SH-SY5Y (cell line): ENCODE measurements at regions not wholly inside any gene's neighbourhood (a gene's known extent, or its start where the extent isn't known, plus 50 kb on each side); places are given as distances from the start of the nearest gene placed in this dataset.

ENCODE experiments used
- GATA2 ChIP-seq: IDR thresholded peaks from 2 replicates; pipeline ENCODE4 v1.6.1; 2011; ENCODE audit warnings: mild to moderate bottlenecking, low read depth, low read length
- GATA3 ChIP-seq: IDR thresholded peaks from 2 replicates; pipeline ENCODE4 v1.6.1; 2011; ENCODE audit warnings: low read depth, mild to moderate bottlenecking, low read length, moderate library complexity

DNA sequence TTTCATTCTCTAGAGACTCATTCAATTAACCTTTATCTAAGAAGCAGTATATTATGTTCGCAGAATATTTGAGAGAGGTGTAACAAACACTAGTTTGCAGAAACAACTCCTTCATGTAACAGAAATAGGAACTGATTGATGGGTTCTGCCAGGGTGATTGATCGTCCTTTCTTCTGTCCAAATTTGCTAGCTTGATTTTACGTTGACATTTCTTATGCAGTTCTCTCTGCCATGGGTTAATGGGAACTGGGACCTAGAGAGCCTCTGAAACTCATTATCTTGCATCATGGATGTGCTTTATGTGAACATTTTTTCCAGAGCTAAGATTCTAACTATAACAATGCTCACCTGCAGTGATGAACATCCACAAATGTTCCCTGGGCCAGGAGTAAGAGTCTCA is 107.0 kb downstream of the SLC24A2 start:
- no peak for TF ChIP-seq GATA2
- no peak for TF ChIP-seq GATA3

DNA sequence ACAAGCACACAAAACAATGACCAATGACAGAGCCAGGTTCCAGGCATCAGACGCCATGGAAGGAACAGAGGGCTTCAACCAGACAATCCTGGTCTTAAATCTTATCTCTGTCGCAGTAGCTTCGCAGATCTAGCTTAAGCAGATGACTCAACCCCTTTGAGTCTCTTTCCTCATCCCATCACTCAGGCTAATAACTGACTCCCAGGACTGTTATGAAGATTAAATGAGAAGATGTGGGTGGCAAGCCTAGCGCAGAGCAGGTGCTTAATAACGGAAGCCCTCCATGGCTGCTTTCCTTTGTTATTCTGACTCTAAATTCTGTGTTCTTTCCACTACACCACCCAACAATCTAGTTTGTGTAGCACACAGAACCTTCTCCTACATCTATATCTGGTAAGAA is 110.9 kb downstream of the SLC24A2 start:
- TF ChIP-seq GATA3 (no peak), GATA2 (no peak)

DNA sequence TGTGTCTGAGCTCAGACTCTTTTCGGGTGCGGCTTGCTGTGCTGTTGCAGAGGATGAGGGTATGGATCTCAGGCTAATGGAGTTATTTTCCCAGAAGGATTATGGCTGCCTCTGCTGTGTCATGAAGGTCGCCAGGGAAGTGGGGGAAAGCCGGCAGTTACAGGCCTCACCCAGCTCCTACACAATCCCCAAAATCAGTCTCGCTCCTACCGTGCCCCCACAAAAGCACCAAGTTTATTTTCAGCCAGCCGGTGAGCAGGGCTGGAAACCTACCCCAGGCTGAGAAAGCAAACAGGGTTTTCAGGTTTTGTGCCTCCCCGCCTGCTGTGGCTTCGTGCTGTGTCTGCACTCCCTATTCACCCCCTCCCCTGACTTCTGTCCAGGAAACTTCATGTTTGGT is 113.3 kb downstream of the SLC24A2 start:
- TF ChIP-seq GATA2 (no peak), GATA3 (no peak)

- TF ChIP-seq GATA3 (no peak), GATA2 (no peak)
Observed at GRCh38 chr9:19666575-19666974, 122.3 kb downstream of the SLC24A2 start.

- TF ChIP-seq GATA2 (no peak), GATA3 (no peak)
Observed at GRCh38 chr9:19665146-19665863, 123.5 kb downstream of the SLC24A2 start.

- TF ChIP-seq GATA3, result no peak
- TF ChIP-seq GATA2, result no peak
Observed at GRCh38 chr9:19663570-19663969, 125.3 kb downstream of the SLC24A2 start.

DNA sequence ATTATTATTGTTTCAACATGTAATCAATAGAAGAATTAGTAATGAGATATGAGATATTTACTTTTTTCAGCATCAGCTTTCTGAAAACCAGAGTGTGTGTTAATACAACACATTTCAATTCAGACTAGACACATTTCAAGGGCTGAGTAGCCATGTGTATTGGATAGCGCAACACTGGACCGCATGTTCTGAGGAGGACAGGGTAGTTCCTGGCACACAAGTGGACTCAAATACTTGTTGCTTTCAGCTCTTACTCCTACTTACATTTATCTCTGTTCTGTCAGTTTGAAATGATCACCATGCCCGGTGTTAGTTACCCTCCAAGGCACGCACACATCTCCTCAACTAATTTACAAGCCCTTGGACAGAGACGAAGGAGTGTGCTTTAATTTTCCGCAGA is 126.6 kb downstream of the SLC24A2 start:
- no peak for TF ChIP-seq GATA3
- TF ChIP-seq GATA2, result no peak

GRCh38 chr9:19660019-19660418 is 128.8 kb downstream of the SLC24A2 start:
- no peak for TF ChIP-seq GATA3
- no peak for TF ChIP-seq GATA2

GRCh38 chr9:19656704-19657103 is 132.1 kb downstream of the SLC24A2 start:
- TF ChIP-seq GATA2 (no peak), GATA3 (no peak)

DNA sequence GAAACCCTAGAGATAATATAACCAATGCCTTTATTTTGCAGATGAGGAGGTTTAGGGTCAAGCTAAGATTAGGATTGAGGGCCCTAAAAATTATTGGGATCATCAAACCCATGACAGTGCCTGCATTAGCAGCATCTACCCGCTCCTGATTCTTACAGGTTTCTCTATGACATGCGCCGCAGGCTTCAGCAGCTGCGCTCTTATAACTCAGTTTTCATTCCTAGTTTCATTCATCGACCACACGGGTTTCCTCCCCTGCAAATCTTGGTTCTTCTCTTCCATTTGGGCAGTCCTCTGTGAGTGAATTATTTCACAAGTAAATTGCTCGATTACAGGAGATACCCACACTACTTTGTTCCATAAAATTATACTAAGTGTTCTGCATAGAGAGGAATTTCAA is 137.2 kb downstream of the SLC24A2 start:
- no peak for TF ChIP-seq GATA3
- TF ChIP-seq GATA2, result no peak

GRCh38 chr9:19650312-19650711 is 138.5 kb downstream of the SLC24A2 start:
- TF ChIP-seq GATA2, result no peak
- no peak for TF ChIP-seq GATA3

DNA sequence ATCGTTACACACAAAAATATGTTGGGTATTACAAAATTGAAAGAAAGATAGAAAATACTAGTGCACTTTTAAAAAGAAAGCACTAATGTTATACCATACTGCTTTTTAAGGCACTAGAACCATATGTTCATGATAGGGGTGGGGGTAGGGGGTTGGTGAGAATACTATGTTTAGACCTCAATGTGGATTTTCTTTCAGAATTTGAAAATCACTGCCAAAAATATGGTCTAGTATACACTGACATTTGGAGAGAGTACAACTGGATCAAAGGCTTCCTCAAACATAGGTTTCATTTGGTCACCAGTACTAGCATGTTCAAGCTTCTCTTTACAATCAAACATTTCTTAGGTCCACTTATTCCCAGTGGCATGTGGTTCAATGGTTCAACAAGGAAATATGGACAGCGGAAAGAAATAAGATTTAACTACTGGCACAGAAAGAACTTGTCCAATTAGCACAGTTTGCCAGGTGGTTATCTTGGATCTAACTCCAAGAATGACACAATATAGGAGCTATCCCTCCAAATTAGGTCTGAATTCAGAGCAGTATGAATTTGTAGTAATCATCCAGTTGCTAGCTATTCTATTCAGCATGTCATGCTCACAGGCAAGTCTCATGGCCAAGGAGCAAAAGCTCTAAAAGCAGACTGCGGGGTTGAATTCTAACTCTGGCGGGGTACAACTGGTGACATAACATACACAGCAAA is 139.3 kb downstream of the SLC24A2 start:
- TF ChIP-seq GATA3, result no peak

DNA sequence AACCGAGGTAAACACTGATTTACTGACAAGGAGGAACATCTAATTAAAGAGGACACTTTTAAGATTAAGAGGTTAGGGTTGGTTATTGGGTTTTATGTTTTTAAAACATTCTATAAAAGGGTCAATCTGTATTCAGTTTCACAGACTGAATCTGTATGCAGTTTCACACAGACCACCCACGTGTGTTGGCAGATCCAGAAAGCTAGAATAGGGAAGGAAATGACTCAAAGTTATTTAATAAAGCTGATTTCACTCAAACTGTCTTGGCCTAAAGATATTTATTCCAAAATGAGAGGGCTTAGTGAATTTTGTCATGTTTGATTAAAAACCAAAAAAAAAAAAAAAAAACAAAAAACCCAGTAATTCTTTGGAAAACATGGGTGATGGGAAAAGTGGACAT is 140.2 kb downstream of the SLC24A2 start:
- TF ChIP-seq GATA2, result no peak
- TF ChIP-seq GATA3, result no peak

- TF ChIP-seq GATA2, result no peak
- no peak for TF ChIP-seq GATA3
Observed at GRCh38 chr9:19643875-19644274, 145.0 kb downstream of the SLC24A2 start.

DNA sequence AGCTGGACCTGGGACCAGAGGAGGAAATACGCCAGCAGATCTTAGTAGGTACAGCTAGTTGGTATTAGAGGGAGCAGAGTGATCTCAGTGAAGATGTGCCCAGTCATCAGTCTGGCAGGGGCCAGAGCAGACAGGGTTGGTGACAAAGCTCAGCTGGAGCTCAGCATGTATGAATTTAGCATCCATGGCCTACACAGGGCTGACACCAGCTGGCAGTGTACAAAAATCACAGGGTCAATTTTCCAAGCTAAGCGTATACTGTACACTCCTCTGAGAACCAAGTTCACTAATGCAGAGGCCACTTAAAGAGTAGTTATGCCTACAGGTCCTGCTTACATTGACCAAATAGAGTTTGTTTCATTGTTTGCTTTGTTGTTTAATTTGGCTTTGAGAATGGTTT is 146.6 kb downstream of the SLC24A2 start:
- no peak for TF ChIP-seq GATA3
- TF ChIP-seq GATA2, result no peak
